Keratinocyte (primary cell): ENCODE measurements at regions not wholly inside any gene's neighbourhood (a gene's known extent, or its start where the extent isn't known, plus 50 kb on each side); places are given as distances from the start of the nearest gene placed in this dataset.

Source experiments
- EZH2 ChIP-seq: IDR thresholded peaks from one replicate; pipeline ENCODE4 v1.6.1; 2012; ENCODE audit warnings: inconsistent platforms, mild to moderate bottlenecking, low read length, moderate library complexity
- TF ChIP-seq, protein P1 (sequence below), 3 experiments: IDR thresholded peaks in 1 of 3; conservative IDR thresholded peaks in 1 of 3; optimal IDR thresholded peaks in 1 of 3; 2 replicates in 2 of 3; 3 replicates in 1 of 3; pipeline versions ENCODE3 to v1.5.1; 2011; ENCODE audit warnings: low read length in 3 of 3, mild to moderate bottlenecking in 3 of 3, moderate library complexity in 2 of 3, control low read depth in 1 of 3, inconsistent platforms in 1 of 3; ENCODE audit not compliant: insufficient read depth in 2 of 3; ENCODE audit errors: extremely low read depth in 1 of 3

DNA sequence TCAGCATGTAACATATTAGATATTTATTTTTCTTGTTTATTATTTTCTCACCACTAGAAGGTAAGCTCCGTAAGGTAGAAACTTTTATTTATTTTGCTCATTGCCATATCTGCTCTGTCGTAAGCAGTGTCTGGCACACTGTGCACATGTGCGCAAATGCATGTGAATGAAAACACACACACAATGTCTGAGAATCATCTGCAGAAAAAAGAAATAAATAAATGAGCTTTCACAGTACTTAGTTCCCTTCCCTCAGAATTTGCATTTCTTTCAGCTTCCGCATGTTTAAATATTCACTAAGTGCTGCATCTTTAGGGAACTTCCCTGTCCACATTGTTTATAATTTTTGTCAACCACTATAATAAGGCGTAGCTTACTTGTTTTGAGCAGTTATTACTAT is 963.0 kb upstream of the PABPC4L start:
- TF ChIP-seq, protein P1, sequence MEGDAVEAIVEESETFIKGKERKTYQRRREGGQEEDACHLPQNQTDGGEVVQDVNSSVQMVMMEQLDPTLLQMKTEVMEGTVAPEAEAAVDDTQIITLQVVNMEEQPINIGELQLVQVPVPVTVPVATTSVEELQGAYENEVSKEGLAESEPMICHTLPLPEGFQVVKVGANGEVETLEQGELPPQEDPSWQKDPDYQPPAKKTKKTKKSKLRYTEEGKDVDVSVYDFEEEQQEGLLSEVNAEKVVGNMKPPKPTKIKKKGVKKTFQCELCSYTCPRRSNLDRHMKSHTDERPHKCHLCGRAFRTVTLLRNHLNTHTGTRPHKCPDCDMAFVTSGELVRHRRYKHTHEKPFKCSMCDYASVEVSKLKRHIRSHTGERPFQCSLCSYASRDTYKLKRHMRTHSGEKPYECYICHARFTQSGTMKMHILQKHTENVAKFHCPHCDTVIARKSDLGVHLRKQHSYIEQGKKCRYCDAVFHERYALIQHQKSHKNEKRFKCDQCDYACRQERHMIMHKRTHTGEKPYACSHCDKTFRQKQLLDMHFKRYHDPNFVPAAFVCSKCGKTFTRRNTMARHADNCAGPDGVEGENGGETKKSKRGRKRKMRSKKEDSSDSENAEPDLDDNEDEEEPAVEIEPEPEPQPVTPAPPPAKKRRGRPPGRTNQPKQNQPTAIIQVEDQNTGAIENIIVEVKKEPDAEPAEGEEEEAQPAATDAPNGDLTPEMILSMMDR (optimal IDR thresholded peaks at IDR 0.05 in 1 of 3, IDR thresholded peaks at IDR 0.05 in 1 of 3, conservative IDR thresholded peaks at IDR 0.05 in 1 of 3; ENCODE audit: extremely low read depth in 1 of 3, insufficient read depth in 2 of 3, low read length in 3 of 3) = no peak
- no peak for TF ChIP-seq EZH2
